SK-N-SH treated with all-trans-retinoic acid at 6 μM for 48 hours (cell line): ENCODE measurements at regions not wholly inside any gene's neighbourhood (a gene's known extent, or its start where the extent isn't known, plus 50 kb on each side); places are given as distances from the start of the nearest gene placed in this dataset.

Experiments used
- ARNTL ChIP-seq: fragments of 450-650 bp; formaldehyde crosslinking; IDR thresholded peaks from 2 replicates; pipeline ENCODE4 v1.5.0; 2020; ENCODE audit warnings: low read depth, mild to moderate bottlenecking, moderate library complexity, borderline replicate concordance
- CREB5 ChIP-seq: fragments of 250-450 bp; sonication (Bioruptor Pico); IDR thresholded peaks from 2 replicates; pipeline ENCODE4 v1.5.1; 2020; ENCODE audit warnings: low read depth, mild to moderate bottlenecking, moderate library complexity
- ESRRG ChIP-seq: fragments of 250-450 bp; sonication (Bioruptor Pico); IDR thresholded peaks from 2 replicates; pipeline ENCODE4 v1.6.1; 2021; ENCODE audit warnings: mild to moderate bottlenecking
- GLIS3 ChIP-seq: fragments of 250-450 bp; sonication (Bioruptor Pico); IDR thresholded peaks from 2 replicates; pipeline ENCODE4 v1.5.0; 2020; ENCODE audit warnings: mild to moderate bottlenecking, moderate library complexity
- PATZ1 ChIP-seq: fragments of 250-450 bp; sonication (Bioruptor Pico); IDR thresholded peaks from 2 replicates; pipeline ENCODE4 v1.8.0; 2020; ENCODE audit warnings: mild to moderate bottlenecking, moderate library complexity, borderline replicate concordance
- POU6F1 ChIP-seq: fragments of 250-450 bp; sonication (Bioruptor Pico); IDR thresholded peaks from 2 replicates; pipeline ENCODE4 v1.8.0; 2021; ENCODE audit warnings: low read depth, mild to moderate bottlenecking, moderate library complexity, borderline replicate concordance
- PPARA ChIP-seq: fragments of 250-450 bp; sonication (Bioruptor Pico); IDR thresholded peaks from 2 replicates; pipeline ENCODE4 v1.5.0; 2020; ENCODE audit warnings: mild to moderate bottlenecking, borderline replicate concordance
- SNAI2 ChIP-seq: fragments of 250-450 bp; sonication (Bioruptor Pico); IDR thresholded peaks from 2 replicates; pipeline ENCODE4 v1.5.0; 2020; ENCODE audit warnings: mild to moderate bottlenecking, moderate library complexity
- TSHZ2 ChIP-seq: fragments of 250-450 bp; sonication (Bioruptor Pico); IDR thresholded peaks from 2 replicates; pipeline ENCODE4 v1.5.0; 2020; ENCODE audit warnings: mild to moderate bottlenecking, moderate library complexity
- ZFP3 ChIP-seq: fragments of 250-450 bp; sonication (Bioruptor Pico); IDR thresholded peaks from 2 replicates; pipeline ENCODE4 v1.5.0; 2020; ENCODE audit warnings: mild to moderate bottlenecking, moderate library complexity
- ZFP30 ChIP-seq: fragments of 450-650 bp; formaldehyde crosslinking; IDR thresholded peaks from 2 replicates; pipeline ENCODE4 v1.5.0; 2022; ENCODE audit warnings: mild to moderate bottlenecking, moderate library complexity

- TF ChIP-seq ZFP3 (CRISPR knock-in tag), result no peak
- no peak for TF ChIP-seq PATZ1 (CRISPR knock-in tag)
- no peak for TF ChIP-seq ARNTL (CRISPR knock-in tag)
- no peak for TF ChIP-seq ESRRG
- no peak for TF ChIP-seq GLIS3
- TF ChIP-seq TSHZ2 (CRISPR knock-in tag), result no peak
- no peak for TF ChIP-seq PPARA (CRISPR knock-in tag)
- no peak for TF ChIP-seq POU6F1 (CRISPR knock-in tag)
- no peak for TF ChIP-seq SNAI2 (CRISPR knock-in tag)
- TF ChIP-seq ZFP30 (CRISPR knock-in tag), result no peak
- TF ChIP-seq CREB5, result no peak
Observed at GRCh38 chr1:229056046-229056445, 214.9 kb upstream of the RAB4A start.
